CD4-positive, alpha-beta T cell (primary cell): ENCODE measurements at regions not wholly inside any gene's neighbourhood (a gene's known extent, or its start where the extent isn't known, plus 50 kb on each side); places are given as distances from the start of the nearest gene placed in this dataset.

Source experiments
- ATAC-seq: fragments of 200-7000 bp; cut with Tn5 transposase; one replicate; pipeline ENCODE4 v1.10.0; 2022; ENCODE audit warnings: mild to moderate bottlenecking; ENCODE audit not compliant: poor library complexity
- CTCF ChIA-PET: fragments of 350-600 bp; sonication (Branson Sonifier 250); formaldehyde crosslinking; loops from one replicate; lab custom pipeline; 2021; ENCODE audit warnings: antibody characterized with exemption, inconsistent platforms; lab: Charles Lee
- POLR2A ChIA-PET: fragments of 350-600 bp; sonication (Branson Sonifier 250); formaldehyde crosslinking; loops from one replicate; lab custom pipeline; 2021; ENCODE audit warnings: antibody characterized with exemption, inconsistent platforms; lab: Charles Lee
- DNase-seq, 14 experiments: peaks; one replicate each; pipeline ENCODE4 v3.0.0-alpha.2; 2013 to 2020; ENCODE audit warnings: mixed read lengths in 2 of 14
- H3K27ac ChIP-seq, 2 donors: one replicate each; pipeline versions ENCODE4 v1.5.1 to v1.7.0; 2013; ENCODE audit warnings: low read length in 2 of 2, low read depth in 1 of 2, mild to moderate bottlenecking in 1 of 2
- H3K27me3 ChIP-seq, 2 experiments: 1 replicate in 1 of 2; 2 replicates in 1 of 2; pipeline versions ENCODE4 v1.6.1 to v1.7.0; 2013; ENCODE audit warnings: low read length in 2 of 2, control low read depth in 1 of 2, mild to moderate bottlenecking in 1 of 2, moderate library complexity in 1 of 2; ENCODE audit not compliant: insufficient read depth in 2 of 2, control insufficient read depth in 1 of 2
- H3K36me3 ChIP-seq: one replicate; pipeline ENCODE4 v1.6.1; 2013; ENCODE audit warnings: low read length, control low read depth; ENCODE audit not compliant: insufficient read depth
- H3K4me1 ChIP-seq: one replicate; pipeline ENCODE4 v1.6.1; 2013; ENCODE audit warnings: low read length, control low read depth; ENCODE audit not compliant: insufficient read depth
- H3K4me3 ChIP-seq: one replicate; pipeline ENCODE4 v1.5.1; 2013; ENCODE audit warnings: mild to moderate bottlenecking, low read length, moderate library complexity
- H3K9me3 ChIP-seq, 2 experiments: 1 replicate in 1 of 2; 2 replicates in 1 of 2; pipeline versions ENCODE4 v1.6.1 to v1.7.0; 2013; ENCODE audit warnings: low read length in 2 of 2, mild to moderate bottlenecking in 2 of 2, control low read depth in 1 of 2, moderate library complexity in 1 of 2; ENCODE audit not compliant: control insufficient read depth in 1 of 2, insufficient read depth in 1 of 2
- H3K27ac Mint-ChIP-seq: one replicate; pipeline ENCODE4 v1.8.0; 2020; ENCODE audit warnings: mixed read lengths
- H3K27me3 Mint-ChIP-seq: one replicate; pipeline ENCODE4 v1.8.0; 2021; ENCODE audit warnings: mixed read lengths
- H3K36me3 Mint-ChIP-seq: one replicate; pipeline ENCODE4 v1.8.0; 2021; ENCODE audit warnings: low read depth, mixed read lengths
- H3K4me1 Mint-ChIP-seq: one replicate; pipeline ENCODE4 v1.8.0; 2021; ENCODE audit warnings: low read depth, mixed read lengths
- H3K4me3 Mint-ChIP-seq: one replicate; pipeline ENCODE4 v1.8.0; 2020; ENCODE audit warnings: mild to moderate bottlenecking, mixed read lengths
- H3K9me3 Mint-ChIP-seq: one replicate; pipeline ENCODE4 v1.8.0; 2020; ENCODE audit warnings: mixed read lengths
- CTCF ChIP-seq: fragments of 200-600 bp; IDR thresholded peaks from one replicate; pipeline ENCODE4 v1.8.0; 2022; ENCODE audit warnings: antibody characterized with exemption, mild to moderate bottlenecking
- intact Hi-C, 2 experiments: fragments of 100-400 bp; cut with DNase I in 1 of 2; cut with micrococcal nuclease in 1 of 2; formaldehyde crosslinking; loops; one replicate each; pipeline versions ENCODE4 v1.15.1 to v1.9.0; 2023 to 2025; cut with DNase I, micrococcal nuclease

GRCh38 chr16:7086822-7087616, 245.6 kb upstream of the RBFOX1 start:
- H3K4me3 Mint-ChIP-seq: no peak overlapping the region
- CTCF ChIA-PET: no interaction called here

GRCh38 chr16:7085776-7086175, 246.9 kb upstream of the RBFOX1 start:
- Mint-ChIP-seq H3K36me3 (no peaks in the 10 kb centered on the region), H3K9me3 (peaks cover 2% of the 10 kb centered on the region), H3K27me3 (no peaks in the 10 kb centered on the region), H3K4me3 (no peak overlapping the region), H3K27ac (no peak overlapping the region), H3K4me1 (no peaks in the 10 kb centered on the region)
- no peak for TF ChIP-seq CTCF
- intact Hi-C loops: no loop called here
- ChIA-PET CTCF (no interaction called here), POLR2A (no interaction called here)
- no peaks in the 10 kb centered on the region for H3K4me1 ChIP-seq
- no peak overlapping the region for H3K4me3 ChIP-seq
- H3K27ac ChIP-seq: no peak overlapping the region
- DNase-seq (no peak), ATAC-seq (no peak)
- H3K36me3 ChIP-seq: no peaks in the 10 kb centered on the region
- peaks cover 0 to 2% of the 10 kb centered on the region in 2 experiments for H3K27me3 ChIP-seq
- H3K9me3 ChIP-seq: peaks cover 0 to 12% of the 10 kb centered on the region in 2 experiments

More at GRCh38 chr16:7086822-7087616, 245.6 kb upstream of the RBFOX1 start:
- no peak overlapping the region for H3K27ac ChIP-seq
- Mint-ChIP-seq H3K9me3 (peaks cover 5% of the 10 kb centered on the region), H3K4me1 (no peaks in the 10 kb centered on the region), H3K27ac (no peak overlapping the region), H3K27me3 (no peaks in the 10 kb centered on the region), H3K36me3 (no peaks in the 10 kb centered on the region)
- ATAC-seq (no peak), DNase-seq (no peak)
- no peak overlapping the region for H3K4me3 ChIP-seq
- peaks cover 0 to 2% of the 10 kb centered on the region in 2 experiments for H3K27me3 ChIP-seq
- H3K9me3 ChIP-seq: peaks cover 0 to 7% of the 10 kb centered on the region in 2 experiments
- POLR2A ChIA-PET: no interaction called here
- no peak for TF ChIP-seq CTCF
- no peaks in the 10 kb centered on the region for H3K36me3 ChIP-seq
- no peaks in the 10 kb centered on the region for H3K4me1 ChIP-seq
- intact Hi-C loops: no loop called here

GRCh38 chr16:7083096-7083495, 249.5 kb upstream of the RBFOX1 start:
- ATAC-seq: no peak
- POLR2A ChIA-PET: no interaction called here
- no peak overlapping the region for H3K27ac ChIP-seq

More at GRCh38 chr16:7083096-7083495, 249.5 kb upstream of the RBFOX1 start:
- Mint-ChIP-seq H3K27ac (no peak overlapping the region), H3K4me3 (no peak overlapping the region), H3K4me1 (no peaks in the 10 kb centered on the region), H3K36me3 (no peaks in the 10 kb centered on the region), H3K9me3 (peaks cover 4% of the 10 kb centered on the region), H3K27me3 (no peaks in the 10 kb centered on the region)
- intact Hi-C loops: no loop called here
- no peak for DNase-seq
- no peaks in the 10 kb centered on the region for H3K4me1 ChIP-seq
- TF ChIP-seq CTCF: no peak
- CTCF ChIA-PET: no interaction called here
- no peaks in the 10 kb centered on the region for H3K36me3 ChIP-seq
- H3K4me3 ChIP-seq: no peak overlapping the region
- H3K27me3 ChIP-seq: no peaks in the 10 kb centered on the region
- H3K9me3 ChIP-seq: peaks cover 0 to 18% of the 10 kb centered on the region in 2 experiments
